Activated CD4-positive, alpha-beta T cell treated with anti-CD3 and anti-CD28 coated beads, Interleukin-2, amount 10 ng/mL, durations not matched to agents 7 days and 5 days (primary cell): ENCODE measurements at regions not wholly inside any gene's neighbourhood (a gene's known extent, or its start where the extent isn't known, plus 50 kb on each side); places are given as distances from the start of the nearest gene placed in this dataset.
"Not testable (repeated sequence)": the region's sequence is repeated elsewhere in the genome, so short reads cannot be mapped to it uniquely, and the experiment has no call there.

ENCODE experiments used
- CTCF ChIA-PET: fragments of 350-600 bp; sonication (Branson Sonifier 250); formaldehyde crosslinking; loops from one replicate; lab custom pipeline; 2021; ENCODE audit warnings: antibody characterized with exemption; lab: Charles Lee
- POLR2A ChIA-PET: fragments of 350-600 bp; sonication (Branson Sonifier 250); formaldehyde crosslinking; loops from one replicate; lab custom pipeline; 2021; ENCODE audit warnings: antibody characterized with exemption; lab: Charles Lee
- DNase-seq: peaks from one replicate; pipeline ENCODE4 v3.0.0-alpha.2; 2020
- H3K27ac Mint-ChIP-seq: one replicate; pipeline ENCODE4 v1.8.0; 2021; ENCODE audit warnings: mild to moderate bottlenecking, moderate library complexity, mixed read lengths
- H3K27me3 Mint-ChIP-seq: one replicate; pipeline ENCODE4 v1.8.0; 2021; ENCODE audit warnings: mixed read lengths
- H3K36me3 Mint-ChIP-seq: one replicate; pipeline ENCODE4 v1.8.0; 2021; ENCODE audit warnings: low read depth, mixed read lengths
- H3K4me1 Mint-ChIP-seq: one replicate; pipeline ENCODE4 v1.8.0; 2021; ENCODE audit warnings: mixed read lengths
- H3K4me3 Mint-ChIP-seq: one replicate; pipeline ENCODE4 v1.8.0; 2021; ENCODE audit warnings: mild to moderate bottlenecking, moderate library complexity, mixed read lengths
- H3K9me3 Mint-ChIP-seq: one replicate; pipeline ENCODE4 v1.8.0; 2021; ENCODE audit warnings: mixed read lengths

GRCh38 chr9:82883436-82883835 is 179.5 kb downstream of the RASEF start:
- no peak for DNase-seq
- ChIA-PET CTCF (no interaction called here), POLR2A (no interaction called here)
- no peak overlapping the region for H3K27ac Mint-ChIP-seq
- no peak overlapping the region for H3K4me3 Mint-ChIP-seq
- H3K27me3 Mint-ChIP-seq = no peaks in the 10 kb centered on the region
- peaks cover 4% of the 10 kb centered on the region for H3K9me3 Mint-ChIP-seq
- no peaks in the 10 kb centered on the region for H3K4me1 Mint-ChIP-seq
- H3K36me3 Mint-ChIP-seq = no peaks in the 10 kb centered on the region

GRCh38 chr9:82883974-82884373 is 179.0 kb downstream of the RASEF start:
- H3K27me3 Mint-ChIP-seq, H3K9me3 Mint-ChIP-seq, POLR2A ChIA-PET, H3K4me3 Mint-ChIP-seq, DNase-seq, H3K4me1 Mint-ChIP-seq, H3K27ac Mint-ChIP-seq, CTCF ChIA-PET, H3K36me3 Mint-ChIP-seq: not testable (repeated sequence)

DNA sequence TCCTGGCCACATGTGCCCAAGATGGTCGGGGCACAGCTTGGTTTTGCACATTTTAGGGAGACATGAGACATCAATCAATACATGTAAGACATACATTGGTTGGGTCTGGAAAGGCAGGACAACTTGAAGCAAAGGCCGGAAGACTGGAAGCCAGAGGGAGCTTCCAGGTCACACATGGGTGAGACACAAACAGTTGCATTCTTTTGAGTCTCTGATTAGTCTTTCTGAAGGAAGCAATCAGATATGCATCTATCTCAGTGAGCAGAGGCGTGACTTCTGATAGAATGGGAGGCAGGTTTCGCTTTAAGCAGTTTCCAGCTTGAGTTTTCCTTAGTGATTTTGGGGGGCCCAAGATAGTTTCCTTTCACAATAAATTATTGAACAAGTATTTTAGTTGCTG is 172.5 kb downstream of the RASEF start:
- Mint-ChIP-seq H3K27ac (no peak overlapping the region), H3K4me1 (no peaks in the 10 kb centered on the region), H3K4me3 (no peak overlapping the region), H3K9me3 (peaks cover under 1% of the 10 kb centered on the region), H3K27me3 (no peaks in the 10 kb centered on the region), H3K36me3 (no peaks in the 10 kb centered on the region)
- ChIA-PET CTCF (no interaction called here), POLR2A (no interaction called here)
- DNase-seq = no peak

DNA sequence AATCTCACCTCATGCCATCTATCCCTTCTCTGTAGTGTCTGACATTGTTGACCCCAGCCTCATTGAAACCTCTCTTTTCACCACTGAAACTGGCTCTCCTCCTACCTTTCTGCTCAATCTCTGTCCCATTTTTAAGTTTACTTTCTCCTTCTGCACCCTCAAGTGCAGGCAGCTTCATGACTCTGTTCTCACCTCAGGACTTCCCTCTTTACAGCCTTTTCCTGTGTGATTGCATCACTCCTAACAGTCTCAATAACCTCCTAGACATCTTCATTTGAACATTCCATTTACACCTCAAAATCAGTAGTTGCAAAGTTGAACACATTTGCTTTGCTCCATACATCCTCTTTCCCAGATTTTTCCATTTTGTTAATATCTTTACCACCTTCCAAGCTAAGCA is 172.1 kb downstream of the RASEF start:
- H3K4me1 Mint-ChIP-seq = no peaks in the 10 kb centered on the region
- no peak for DNase-seq
- ChIA-PET POLR2A (no interaction called here), CTCF (no interaction called here)
- no peak overlapping the region for H3K27ac Mint-ChIP-seq
- H3K9me3 Mint-ChIP-seq = no peaks in the 10 kb centered on the region
- no peaks in the 10 kb centered on the region for H3K36me3 Mint-ChIP-seq
- H3K27me3 Mint-ChIP-seq = no peaks in the 10 kb centered on the region
- H3K4me3 Mint-ChIP-seq = no peak overlapping the region

DNA sequence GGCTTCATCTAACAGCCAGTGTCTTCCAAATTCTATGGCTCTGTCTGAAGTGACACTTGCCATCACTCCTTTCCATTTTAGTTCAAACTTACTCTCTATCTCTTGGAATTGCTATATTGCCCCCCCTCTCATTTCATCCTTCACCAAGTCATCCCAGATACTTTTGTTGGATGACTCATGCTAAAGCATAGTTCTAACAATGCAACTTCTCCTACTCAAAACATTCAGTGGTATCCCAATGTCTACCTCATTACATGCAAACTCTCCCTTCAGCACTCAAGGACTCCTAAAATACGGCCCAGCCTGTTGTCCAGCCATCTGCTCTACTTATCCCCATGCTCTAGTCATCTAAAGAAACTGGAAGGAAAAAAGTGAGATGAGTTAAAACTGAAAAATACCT is 171.6 kb downstream of the RASEF start:
- Mint-ChIP-seq H3K27ac (no peak overlapping the region), H3K4me1 (no peaks in the 10 kb centered on the region), H3K9me3 (no peaks in the 10 kb centered on the region), H3K4me3 (no peak overlapping the region), H3K36me3 (no peaks in the 10 kb centered on the region), H3K27me3 (no peaks in the 10 kb centered on the region)
- no peak for DNase-seq
- ChIA-PET POLR2A (no interaction called here), CTCF (no interaction called here)

GRCh38 chr9:82893549-82893948 is 169.4 kb downstream of the RASEF start:
- POLR2A ChIA-PET = no interaction called here
- no peaks in the 10 kb centered on the region for H3K36me3 Mint-ChIP-seq

DNA sequence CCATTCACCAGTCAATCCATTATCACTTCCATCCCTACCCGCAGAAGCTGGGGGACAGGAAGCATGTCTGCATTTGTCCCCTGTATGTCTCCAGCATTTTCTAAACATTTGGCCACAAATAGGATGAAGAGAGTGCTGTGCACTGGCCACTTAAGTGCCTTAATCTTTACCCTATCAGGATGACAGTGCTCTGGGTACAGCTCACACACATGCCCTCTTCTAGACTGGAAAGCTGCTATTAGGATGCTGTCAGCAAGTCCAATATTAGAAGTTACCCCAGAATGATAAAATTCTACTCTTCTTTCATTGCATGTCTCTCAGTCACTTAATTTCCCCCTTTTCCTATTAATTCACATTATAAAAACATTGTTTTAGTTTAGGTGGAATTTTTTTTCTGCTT is 168.4 kb downstream of the RASEF start:
- H3K27ac Mint-ChIP-seq = no peak overlapping the region
- no peaks in the 10 kb centered on the region for H3K27me3 Mint-ChIP-seq
- no peak for DNase-seq
- H3K36me3 Mint-ChIP-seq = no peaks in the 10 kb centered on the region
- no peaks in the 10 kb centered on the region for H3K9me3 Mint-ChIP-seq
- ChIA-PET POLR2A (no interaction called here), CTCF (no interaction called here)
- no peak overlapping the region for H3K4me3 Mint-ChIP-seq
- H3K4me1 Mint-ChIP-seq = no peaks in the 10 kb centered on the region

More at GRCh38 chr9:82893549-82893948, 169.4 kb downstream of the RASEF start:
- Mint-ChIP-seq H3K27ac (no peak overlapping the region), H3K9me3 (no peaks in the 10 kb centered on the region), H3K4me3 (no peak overlapping the region), H3K4me1 (no peaks in the 10 kb centered on the region), H3K27me3 (no peaks in the 10 kb centered on the region)
- no peak for DNase-seq
- CTCF ChIA-PET = no interaction called here

DNA sequence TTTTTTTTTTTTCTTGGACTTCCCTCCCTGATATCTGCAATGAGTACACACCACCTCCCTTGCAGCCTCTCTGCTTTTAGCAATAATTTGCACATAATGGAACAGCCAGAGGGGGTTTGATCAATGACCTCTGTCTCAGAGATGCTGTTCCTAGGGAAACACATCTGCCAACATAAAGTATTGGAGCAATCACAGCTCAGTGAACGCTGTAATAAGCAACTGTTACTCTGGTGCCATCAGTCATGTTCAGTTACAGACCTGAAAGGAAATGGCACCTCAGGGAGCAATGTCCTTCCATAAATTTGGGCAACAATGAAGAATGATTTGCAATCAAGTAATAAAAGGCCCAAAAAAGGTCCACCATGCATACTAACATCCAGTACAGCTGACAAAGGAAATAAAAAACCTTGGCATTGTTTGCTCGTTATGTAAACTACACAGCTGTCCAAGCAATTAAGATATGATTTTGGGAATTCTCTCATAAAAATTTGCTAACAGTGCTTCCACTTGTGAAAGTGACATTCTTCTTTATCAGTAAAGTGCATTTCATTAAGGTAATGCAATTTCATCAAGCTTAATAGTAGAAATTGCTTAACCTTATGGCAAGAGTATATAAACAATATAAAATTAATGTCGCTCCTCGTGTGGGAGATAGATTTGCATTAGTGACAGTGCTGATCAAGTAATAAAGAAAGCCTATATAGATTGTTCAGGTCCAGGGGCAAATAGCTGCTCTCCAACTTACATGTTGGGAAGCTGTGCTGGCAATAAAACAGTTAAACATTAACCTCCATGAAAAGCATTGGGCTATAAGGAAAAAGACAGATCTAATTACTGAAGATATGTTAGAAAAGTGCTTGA is 167.8 kb downstream of the RASEF start:
- Mint-ChIP-seq H3K9me3 (no peaks in the 10 kb centered on the region), H3K27me3 (no peaks in the 10 kb centered on the region), H3K27ac (no peak overlapping the region), H3K4me1 (no peaks in the 10 kb centered on the region), H3K36me3 (no peaks in the 10 kb centered on the region), H3K4me3 (no peak overlapping the region)
- CTCF ChIA-PET = no interaction called here
- POLR2A ChIA-PET = no interaction called here
- no peak for DNase-seq

GRCh38 chr9:82895822-82896110 is 167.2 kb downstream of the RASEF start:
- Mint-ChIP-seq H3K9me3 (no peaks in the 10 kb centered on the region), H3K27me3 (no peaks in the 10 kb centered on the region), H3K4me1 (no peaks in the 10 kb centered on the region), H3K36me3 (no peaks in the 10 kb centered on the region), H3K27ac (no peak overlapping the region), H3K4me3 (no peak overlapping the region)
- ChIA-PET CTCF (no interaction called here), POLR2A (no interaction called here)
- no peak for DNase-seq

- no peaks in the 10 kb centered on the region for H3K36me3 Mint-ChIP-seq
- CTCF ChIA-PET = no interaction called here
- no peak overlapping the region for H3K27ac Mint-ChIP-seq
- H3K4me3 Mint-ChIP-seq = no peak overlapping the region
- no peak for DNase-seq
- H3K4me1 Mint-ChIP-seq = no peaks in the 10 kb centered on the region
- POLR2A ChIA-PET = no interaction called here
- H3K27me3 Mint-ChIP-seq = no peaks in the 10 kb centered on the region
- H3K9me3 Mint-ChIP-seq = no peaks in the 10 kb centered on the region
These were observed 159.4 kb downstream of the RASEF start for GRCh38 chr9:82903503-82903902.

DNA sequence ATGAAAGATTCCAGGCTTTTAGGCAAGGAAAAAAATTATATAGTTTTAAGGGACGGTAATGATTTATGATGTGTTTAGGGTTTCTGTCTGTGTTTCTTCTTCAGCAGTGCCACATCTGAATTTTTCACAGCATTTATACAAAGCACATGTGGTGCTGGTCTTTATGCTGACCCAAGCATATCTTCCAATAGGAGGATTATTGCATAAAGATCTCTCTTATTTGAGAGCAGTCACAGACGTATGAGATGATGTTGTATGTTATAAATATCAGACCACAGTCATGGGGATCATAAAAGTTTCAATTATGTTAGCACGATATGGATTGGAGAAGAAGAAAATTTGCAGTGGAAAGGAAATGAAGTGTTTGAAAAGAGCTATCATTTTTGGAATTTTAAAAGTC is 150.9 kb downstream of the RASEF start:
- no peaks in the 10 kb centered on the region for H3K36me3 Mint-ChIP-seq
- POLR2A ChIA-PET = no interaction called here
- H3K4me3 Mint-ChIP-seq = no peak overlapping the region
- no peaks in the 10 kb centered on the region for H3K27me3 Mint-ChIP-seq
- CTCF ChIA-PET = interaction anchor here (1.8 kb wide), 1 partner anchor 13 kb away, joined by 7 read pairs; no protein-coding TSS in a partner anchor
- H3K27ac Mint-ChIP-seq = no peak overlapping the region
- H3K4me1 Mint-ChIP-seq = no peaks in the 10 kb centered on the region
- peaks cover 18% of the 10 kb centered on the region for H3K9me3 Mint-ChIP-seq
- no peak for DNase-seq

- Mint-ChIP-seq H3K4me1 (no peaks in the 10 kb centered on the region), H3K4me3 (no peak overlapping the region), H3K27me3 (no peaks in the 10 kb centered on the region), H3K36me3 (no peaks in the 10 kb centered on the region), H3K9me3 (peaks cover 23% of the 10 kb centered on the region), H3K27ac (no peak overlapping the region)
- ChIA-PET CTCF (interaction anchor here (1.8 kb wide), 1 partner anchor 12 kb away, joined by 7 read pairs; no protein-coding TSS in a partner anchor), POLR2A (no interaction called here)
- no peak for DNase-seq
These were observed 150.3 kb downstream of the RASEF start for GRCh38 chr9:82912645-82913044.

DNA sequence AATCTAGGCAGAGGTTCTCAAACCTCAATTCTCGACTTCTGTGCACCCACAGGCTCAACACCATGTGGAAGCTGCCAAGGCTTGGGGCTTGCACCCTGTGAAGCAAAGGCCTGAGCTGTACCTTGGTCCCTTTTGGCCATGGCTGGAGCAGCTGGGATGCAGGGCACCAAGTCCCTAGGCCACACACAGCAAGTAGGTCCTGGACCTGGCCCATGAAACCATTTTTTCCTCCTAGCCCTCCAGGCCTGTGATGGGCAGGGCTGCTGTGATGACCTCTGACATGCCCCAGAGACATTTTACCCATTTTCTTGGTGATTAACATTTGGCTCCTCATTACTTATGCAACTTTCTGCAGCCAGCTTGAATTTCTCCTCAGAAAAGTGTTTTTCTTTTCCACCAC is 146.7 kb downstream of the RASEF start:
- H3K9me3 Mint-ChIP-seq = peaks cover 23% of the 10 kb centered on the region
- DNase-seq, H3K4me1 Mint-ChIP-seq, CTCF ChIA-PET, H3K27me3 Mint-ChIP-seq, H3K36me3 Mint-ChIP-seq, H3K4me3 Mint-ChIP-seq, POLR2A ChIA-PET, H3K27ac Mint-ChIP-seq: not testable (repeated sequence)

GRCh38 chr9:82920154-82920553 is 142.8 kb downstream of the RASEF start:
- Mint-ChIP-seq H3K4me1 (no peaks in the 10 kb centered on the region), H3K9me3 (peaks cover 20% of the 10 kb centered on the region), H3K27me3 (no peaks in the 10 kb centered on the region), H3K36me3 (no peaks in the 10 kb centered on the region), H3K4me3 (no peak overlapping the region), H3K27ac (no peak overlapping the region)
- no peak for DNase-seq
- ChIA-PET CTCF (interaction anchor here (0.8 kb wide), 1 partner anchor 30 kb away, joined by 3 read pairs; no protein-coding TSS in a partner anchor), POLR2A (no interaction called here)
